ENCODE measurements at regions not wholly inside any gene's neighbourhood (a gene's known extent, or its start where the extent isn't known, plus 50 kb on each side); places are given as distances from the start of the nearest gene placed in this dataset.

DNA sequence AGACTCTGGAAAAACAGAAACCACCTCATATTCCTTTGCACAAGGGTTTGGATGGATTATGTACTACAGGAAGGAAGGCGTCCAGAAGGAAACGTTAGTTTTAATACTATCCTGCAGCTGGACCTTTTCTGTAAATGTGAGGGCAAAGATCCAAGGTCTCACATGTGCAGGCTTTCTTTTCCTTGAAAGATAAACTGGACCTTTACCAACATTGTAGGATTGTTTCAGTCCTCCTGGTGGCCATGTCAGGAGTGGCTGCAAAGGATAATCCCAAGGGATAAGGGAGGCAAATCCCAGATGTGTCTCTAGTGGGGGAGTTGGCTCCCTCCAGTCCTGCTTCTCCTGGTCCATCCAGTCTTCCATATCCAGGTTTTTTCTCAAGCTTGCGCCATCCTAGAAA lies 397.5 kb downstream of the HTR1A start:
- no peaks in the 10 kb centered on the region for H4K20me1 ChIP-seq (ENCODE audit: insufficient read depth, low read length)
- no peaks in the 10 kb centered on the region for H3K79me2 ChIP-seq (ENCODE audit: insufficient read depth, low read length)
- peaks cover 6 to 42% (median 23%) of the 10 kb centered on the region in 7 donors for H3K9me3 Mint-ChIP-seq
- H3K4me3 ChIP-seq (replicated peaks in 1 of 3; ENCODE audit: low read depth in 2 of 3, low read length in 3 of 3), result no peak overlapping the region
- no peak overlapping the region for H3K27ac Mint-ChIP-seq
- H3K4me2 ChIP-seq (replicated peaks; ENCODE audit: extremely low read depth, low read length, poor library complexity, severe bottlenecking), result no peak overlapping the region
- no peaks in the 10 kb centered on the region for H3K36me3 Mint-ChIP-seq
- no peaks in the 10 kb centered on the region for H3K4me1 Mint-ChIP-seq
- H3K9ac ChIP-seq (ENCODE audit: insufficient read depth, low read length, poor library complexity, severe bottlenecking), result no peak overlapping the region
- no peaks in the 10 kb centered on the region for H3K27me3 Mint-ChIP-seq (ENCODE audit: low read depth in 3 of 3)
- 100% methylated on average over 1 of the region's 3 CpGs for WGBS (ENCODE audit: insufficient coverage)
- no peaks in the 10 kb centered on the region for H3K4me1 ChIP-seq (ENCODE audit: control insufficient read depth in 1 of 2, insufficient read depth in 2 of 2, low read length in 2 of 2)
- TF ChIP-seq, protein P1, sequence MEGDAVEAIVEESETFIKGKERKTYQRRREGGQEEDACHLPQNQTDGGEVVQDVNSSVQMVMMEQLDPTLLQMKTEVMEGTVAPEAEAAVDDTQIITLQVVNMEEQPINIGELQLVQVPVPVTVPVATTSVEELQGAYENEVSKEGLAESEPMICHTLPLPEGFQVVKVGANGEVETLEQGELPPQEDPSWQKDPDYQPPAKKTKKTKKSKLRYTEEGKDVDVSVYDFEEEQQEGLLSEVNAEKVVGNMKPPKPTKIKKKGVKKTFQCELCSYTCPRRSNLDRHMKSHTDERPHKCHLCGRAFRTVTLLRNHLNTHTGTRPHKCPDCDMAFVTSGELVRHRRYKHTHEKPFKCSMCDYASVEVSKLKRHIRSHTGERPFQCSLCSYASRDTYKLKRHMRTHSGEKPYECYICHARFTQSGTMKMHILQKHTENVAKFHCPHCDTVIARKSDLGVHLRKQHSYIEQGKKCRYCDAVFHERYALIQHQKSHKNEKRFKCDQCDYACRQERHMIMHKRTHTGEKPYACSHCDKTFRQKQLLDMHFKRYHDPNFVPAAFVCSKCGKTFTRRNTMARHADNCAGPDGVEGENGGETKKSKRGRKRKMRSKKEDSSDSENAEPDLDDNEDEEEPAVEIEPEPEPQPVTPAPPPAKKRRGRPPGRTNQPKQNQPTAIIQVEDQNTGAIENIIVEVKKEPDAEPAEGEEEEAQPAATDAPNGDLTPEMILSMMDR (IDR thresholded peaks at IDR 0.05), result no peak
- no peak for DNase-seq
- H3K27me3 ChIP-seq (ENCODE audit: control insufficient read depth in 2 of 2, insufficient read depth in 2 of 2, low read length in 2 of 2), result no peaks in the 10 kb centered on the region
- no peak overlapping the region for H3K4me3 Mint-ChIP-seq
- no peak overlapping the region for H3K27ac ChIP-seq (ENCODE audit: low read depth in 1 of 2, low read length in 2 of 2)
- H3K36me3 ChIP-seq (replicated peaks in 1 of 2; ENCODE audit: control insufficient read depth in 1 of 2, insufficient read depth in 2 of 2, low read length in 2 of 2), result no peaks in the 10 kb centered on the region
- intact Hi-C loops (cut with micrococcal nuclease), result no loop called here
- H3K9me3 ChIP-seq (replicated peaks in 1 of 2; ENCODE audit: control insufficient read depth in 1 of 2, insufficient read depth in 1 of 2, low read length in 2 of 2), result peaks cover 31 to 46% of the 10 kb centered on the region in 2 donors
- H2AFZ ChIP-seq (ENCODE audit: insufficient read depth, low read depth, low read length, poor library complexity, severe bottlenecking), result no peak overlapping the region

DNA sequence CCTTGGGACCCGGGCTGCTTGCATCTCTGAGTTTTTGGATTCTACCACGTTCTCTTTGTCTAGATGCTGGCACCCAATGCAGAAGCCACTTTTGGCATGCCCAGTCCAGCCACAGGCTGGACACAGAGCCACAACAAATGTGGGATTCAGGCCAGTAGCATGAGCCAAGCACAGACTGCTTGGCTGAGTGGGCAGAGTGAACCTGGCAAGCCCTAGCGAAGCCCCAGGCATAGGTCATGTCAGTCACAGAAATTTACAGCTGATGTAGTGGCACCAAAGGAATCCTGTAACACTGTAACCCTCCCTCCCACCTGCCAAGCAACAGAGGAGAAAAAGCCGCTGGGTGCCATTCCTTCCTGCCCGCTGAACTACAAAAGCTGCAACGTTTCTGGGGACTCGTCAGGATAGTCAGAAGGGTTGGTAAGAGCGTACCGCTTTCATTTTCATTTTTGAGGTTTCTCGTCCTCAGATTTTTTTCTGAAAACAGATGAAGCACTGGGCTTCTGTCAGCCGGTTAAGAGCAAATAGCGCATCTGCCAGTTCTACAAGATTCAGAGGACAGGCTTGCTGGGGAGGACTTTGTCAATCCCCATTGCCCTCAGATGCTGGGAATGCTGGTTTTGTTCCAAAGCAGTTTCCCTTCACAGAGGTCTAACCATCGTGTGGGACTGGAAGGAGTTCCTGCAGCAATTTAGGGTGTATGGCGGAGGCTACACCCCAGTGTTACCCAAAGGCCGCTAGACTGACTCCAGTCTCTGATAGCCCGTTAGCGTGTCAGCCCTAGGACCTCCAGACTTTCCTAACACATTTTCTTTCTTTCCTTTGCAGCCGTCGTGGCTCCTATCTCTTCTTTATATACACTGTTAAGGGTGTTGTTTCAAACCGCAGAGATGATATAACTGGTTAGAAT lies 399.0 kb downstream of the HTR1A start:
- Histone ChIP-seq H3K27me3 (ENCODE audit: control insufficient read depth in 2 of 2, insufficient read depth in 2 of 2, low read length in 2 of 2) (no peaks in the 10 kb centered on the region), H3K27ac (ENCODE audit: low read depth in 1 of 2, low read length in 2 of 2) (no peak overlapping the region), H3K9me3 (replicated peaks in 1 of 2; ENCODE audit: control insufficient read depth in 1 of 2, insufficient read depth in 1 of 2, low read length in 2 of 2) (peaks cover 31 to 49% of the 10 kb centered on the region in 2 donors), H3K4me1 (ENCODE audit: control insufficient read depth in 1 of 2, insufficient read depth in 2 of 2, low read length in 2 of 2) (no peaks in the 10 kb centered on the region), H3K79me2 (ENCODE audit: insufficient read depth, low read length) (no peaks in the 10 kb centered on the region), H4K20me1 (ENCODE audit: insufficient read depth, low read length) (no peaks in the 10 kb centered on the region), H3K9ac (ENCODE audit: insufficient read depth, low read length, poor library complexity, severe bottlenecking) (no peak overlapping the region), H3K4me3 (replicated peaks in 1 of 3; ENCODE audit: low read depth in 2 of 3, low read length in 3 of 3) (no peak overlapping the region), H2AFZ (ENCODE audit: insufficient read depth, low read depth, low read length, poor library complexity, severe bottlenecking) (no peak overlapping the region), H3K4me2 (replicated peaks; ENCODE audit: extremely low read depth, low read length, poor library complexity, severe bottlenecking) (no peak overlapping the region), H3K36me3 (replicated peaks in 1 of 2; ENCODE audit: control insufficient read depth in 1 of 2, insufficient read depth in 2 of 2, low read length in 2 of 2) (no peaks in the 10 kb centered on the region)
- TF ChIP-seq, protein P1 (IDR thresholded peaks at IDR 0.05), result no peak
- Mint-ChIP-seq H3K27ac (no peak overlapping the region), H3K9me3 (peaks cover 6 to 42% (median 20%) of the 10 kb centered on the region in 7 donors), H3K4me3 (no peak overlapping the region), H3K4me1 (no peaks in the 10 kb centered on the region), H3K27me3 (ENCODE audit: low read depth in 3 of 3) (no peaks in the 10 kb centered on the region), H3K36me3 (no peaks in the 10 kb centered on the region)
- DNase-seq, result no peak
- intact Hi-C loops (cut with micrococcal nuclease), result no loop called here
- 94% methylated on average over 14 of the region's 20 CpGs for WGBS (ENCODE audit: insufficient coverage)

Data from CD14-positive monocyte (primary cell).